GM12872 (cell line): ENCODE measurements at regions not wholly inside any gene's neighbourhood (a gene's known extent, or its start where the extent isn't known, plus 50 kb on each side); places are given as distances from the start of the nearest gene placed in this dataset.

Experiments used
- TF ChIP-seq, protein P1 (sequence below): IDR thresholded peaks from 3 replicates; pipeline ENCODE4 v1.5.1; 2011; ENCODE audit warnings: low read depth, mild to moderate bottlenecking, low read length, moderate library complexity; ENCODE audit not compliant: insufficient read depth

DNA sequence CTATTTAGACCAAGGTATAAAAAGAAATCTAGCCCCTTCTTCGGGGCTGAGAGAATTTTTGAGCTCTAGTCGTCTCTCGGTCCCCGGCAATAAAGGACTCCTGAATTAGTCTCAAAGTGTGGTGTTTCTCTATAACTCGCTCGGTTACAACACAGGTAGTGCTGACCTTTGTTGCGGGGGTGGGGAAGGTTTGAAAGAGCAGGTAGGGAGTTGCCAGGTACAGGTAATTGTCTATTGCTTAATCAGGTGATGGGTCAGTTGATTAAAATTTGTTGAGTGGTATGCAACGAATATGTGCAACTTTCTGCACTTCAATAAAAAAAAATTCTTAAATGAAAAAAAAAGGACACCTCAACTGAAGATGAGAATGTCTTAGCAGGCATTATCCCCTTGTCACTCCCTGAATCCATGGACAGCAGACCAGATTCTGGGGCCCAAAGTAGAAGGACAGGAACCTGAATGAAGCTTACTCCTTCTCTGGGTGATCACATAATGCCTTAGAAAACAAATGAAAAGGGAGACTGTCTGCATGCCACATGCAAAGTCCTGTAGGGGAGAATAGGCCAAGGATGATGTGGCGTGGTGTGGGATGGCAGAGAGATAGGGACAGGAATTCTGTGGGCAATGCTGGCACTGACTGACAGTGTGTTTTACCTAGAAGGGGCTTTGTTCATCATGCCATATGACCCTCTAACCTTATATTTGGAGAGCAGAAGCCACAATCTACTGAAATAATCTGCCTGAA lies 157.6 kb upstream of the OLIG3 start:
- TF ChIP-seq, protein P1, sequence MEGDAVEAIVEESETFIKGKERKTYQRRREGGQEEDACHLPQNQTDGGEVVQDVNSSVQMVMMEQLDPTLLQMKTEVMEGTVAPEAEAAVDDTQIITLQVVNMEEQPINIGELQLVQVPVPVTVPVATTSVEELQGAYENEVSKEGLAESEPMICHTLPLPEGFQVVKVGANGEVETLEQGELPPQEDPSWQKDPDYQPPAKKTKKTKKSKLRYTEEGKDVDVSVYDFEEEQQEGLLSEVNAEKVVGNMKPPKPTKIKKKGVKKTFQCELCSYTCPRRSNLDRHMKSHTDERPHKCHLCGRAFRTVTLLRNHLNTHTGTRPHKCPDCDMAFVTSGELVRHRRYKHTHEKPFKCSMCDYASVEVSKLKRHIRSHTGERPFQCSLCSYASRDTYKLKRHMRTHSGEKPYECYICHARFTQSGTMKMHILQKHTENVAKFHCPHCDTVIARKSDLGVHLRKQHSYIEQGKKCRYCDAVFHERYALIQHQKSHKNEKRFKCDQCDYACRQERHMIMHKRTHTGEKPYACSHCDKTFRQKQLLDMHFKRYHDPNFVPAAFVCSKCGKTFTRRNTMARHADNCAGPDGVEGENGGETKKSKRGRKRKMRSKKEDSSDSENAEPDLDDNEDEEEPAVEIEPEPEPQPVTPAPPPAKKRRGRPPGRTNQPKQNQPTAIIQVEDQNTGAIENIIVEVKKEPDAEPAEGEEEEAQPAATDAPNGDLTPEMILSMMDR = no peak

DNA sequence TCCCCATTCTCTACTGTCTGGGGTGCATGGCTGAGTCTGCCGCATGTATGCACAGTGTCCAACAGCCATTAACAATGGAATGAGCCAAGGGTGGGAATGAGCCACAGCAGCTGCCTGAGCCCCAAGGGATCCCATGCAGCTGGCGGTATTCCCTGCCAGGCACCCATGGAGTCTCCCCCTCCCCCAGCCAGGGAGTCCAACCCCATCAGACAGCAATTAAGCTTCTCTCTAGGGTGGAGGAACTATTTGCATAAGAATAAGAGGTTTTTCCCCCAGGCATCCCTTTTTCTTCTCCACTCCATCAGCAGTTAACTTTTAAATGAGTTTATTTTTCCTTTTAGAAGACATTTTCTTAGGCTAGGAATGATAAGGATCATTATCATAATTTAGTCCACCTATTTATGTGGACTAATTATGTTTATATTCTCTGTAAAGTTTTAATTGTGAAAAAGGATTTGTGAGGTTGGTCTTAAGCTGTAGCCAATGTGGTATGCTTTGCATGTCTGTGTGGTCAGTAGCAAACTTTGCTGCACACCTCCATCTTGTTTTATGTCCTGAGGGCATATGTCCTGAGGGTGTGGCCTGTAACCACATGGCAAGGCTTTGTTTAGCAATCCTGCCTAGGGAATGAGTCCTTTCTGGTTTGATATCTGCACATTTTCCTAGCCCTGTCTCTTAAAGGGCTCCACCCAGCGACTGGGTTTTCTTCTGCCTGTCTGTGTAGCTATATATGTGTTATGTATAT lies 158.9 kb upstream of the OLIG3 start:
- TF ChIP-seq, protein P1 = no peak

DNA sequence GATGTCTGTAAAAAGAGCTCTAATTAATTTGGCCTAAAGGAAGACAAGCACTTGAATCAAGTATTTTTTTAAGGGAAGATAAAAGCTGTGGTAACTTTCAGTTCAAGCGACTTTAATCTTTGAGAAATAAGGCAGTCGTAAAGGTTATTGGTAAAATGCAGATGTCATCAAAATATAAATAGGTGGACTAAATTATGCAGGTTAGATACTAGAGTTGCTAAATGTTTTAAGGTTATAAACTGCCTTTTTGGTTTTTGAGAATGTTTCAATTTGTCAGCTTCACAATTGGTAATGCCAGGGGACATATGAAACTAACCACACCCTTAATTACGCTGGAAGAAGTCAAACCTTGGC lies 159.5 kb upstream of the OLIG3 start:
- TF ChIP-seq, protein P1 = no peak

DNA sequence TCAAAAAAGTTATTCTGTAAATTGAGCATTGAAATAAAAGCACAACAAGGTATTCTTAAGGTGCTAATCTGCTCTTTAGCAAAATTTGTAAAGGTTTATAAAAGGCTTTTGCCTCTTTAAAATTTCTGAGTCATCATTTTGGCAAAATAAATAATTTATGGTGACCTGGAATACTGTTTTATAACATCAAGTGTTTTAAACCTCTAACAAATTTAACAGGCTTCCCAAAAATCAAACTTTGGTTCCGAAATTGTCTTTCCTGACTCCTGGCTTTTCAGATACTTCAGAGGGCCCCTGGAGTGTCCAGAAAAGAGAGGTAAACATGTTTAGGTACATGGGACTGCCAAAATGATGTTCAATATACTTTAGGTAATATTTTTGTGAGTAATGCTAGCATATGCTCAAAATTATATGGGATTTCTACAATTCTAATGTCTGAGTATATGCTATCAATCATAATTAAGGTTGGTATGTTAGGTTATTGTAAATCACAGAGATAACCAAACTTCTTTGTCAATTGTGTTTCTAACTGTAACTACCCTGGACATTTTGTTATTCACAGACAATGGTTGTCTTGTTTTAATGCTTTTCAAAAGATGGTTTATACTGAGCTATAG lies 160.3 kb upstream of the OLIG3 start:
- TF ChIP-seq, protein P1 = no peak

DNA sequence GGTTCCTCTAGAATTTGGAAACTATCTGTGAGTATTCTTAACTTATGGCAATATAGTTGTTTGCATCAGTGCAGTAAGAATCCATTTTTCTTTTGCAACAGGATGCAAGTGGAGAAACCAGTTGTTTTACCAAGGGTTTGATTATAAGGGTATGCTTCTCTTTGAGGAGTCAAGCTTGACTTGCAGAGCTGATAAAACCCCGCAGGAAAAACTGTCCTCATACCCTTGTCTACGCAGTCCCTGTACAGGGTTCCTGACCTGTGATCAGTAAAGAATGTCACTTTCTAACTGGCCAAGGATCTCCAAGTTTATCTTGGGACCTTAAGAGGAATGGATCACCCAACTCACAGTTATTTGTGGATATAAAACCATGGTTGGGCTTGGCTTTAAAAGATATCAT lies 161.1 kb upstream of the OLIG3 start:
- TF ChIP-seq, protein P1 = no peak

DNA sequence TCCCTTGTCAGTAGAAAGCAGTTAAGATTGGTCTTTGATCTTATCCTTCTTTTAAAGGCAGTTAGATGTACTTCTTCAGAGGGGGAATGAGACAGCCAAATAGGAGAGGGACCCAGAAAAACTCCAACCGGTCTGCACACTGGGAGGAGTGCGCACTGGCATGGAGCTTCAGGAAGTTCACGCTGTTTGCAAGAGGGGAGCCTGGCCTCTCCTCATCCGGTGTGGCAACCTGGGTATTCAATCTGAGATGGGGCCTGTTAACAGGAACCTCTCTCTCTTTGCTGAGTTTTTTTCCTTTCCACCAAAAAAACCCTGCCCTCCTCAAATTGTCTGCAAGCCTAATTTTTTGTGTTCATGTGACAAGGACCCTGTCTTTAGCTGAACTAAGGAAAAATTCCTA lies 162.5 kb upstream of the OLIG3 start:
- TF ChIP-seq, protein P1 = no peak

DNA sequence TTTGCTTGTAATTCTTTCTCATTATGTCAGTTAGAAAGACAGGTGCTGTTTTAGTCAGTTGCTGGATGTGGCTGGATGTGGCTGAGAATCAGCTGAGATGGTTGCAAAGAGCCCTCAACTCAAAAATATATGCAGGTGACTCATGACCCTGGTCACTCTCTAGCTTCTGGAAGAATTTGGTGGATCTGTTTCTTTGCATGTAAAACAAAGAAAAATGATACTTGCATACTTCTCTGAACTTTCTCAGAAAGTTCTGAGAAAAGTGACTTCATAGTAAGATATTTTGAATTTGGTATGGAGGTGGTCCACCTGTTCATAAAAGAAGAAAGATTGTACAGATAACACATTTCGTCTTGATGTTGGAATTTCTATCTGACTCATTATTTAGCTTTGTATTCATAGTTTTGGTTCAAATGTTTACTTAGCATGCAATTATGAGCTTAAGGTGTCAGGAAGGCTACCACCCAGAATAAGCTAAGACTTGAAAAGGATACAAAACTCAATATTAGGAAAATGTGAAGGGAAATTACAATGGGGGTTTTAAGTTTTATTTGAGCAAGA lies 163.2 kb upstream of the OLIG3 start:
- TF ChIP-seq, protein P1 = no peak
